Activated effector memory CD4-positive, alpha-beta T cell treated with anti-CD3 and anti-CD28 coated beads, Interleukin-2, amount 50 U/mL, for 16 hours (primary cell): ENCODE measurements at regions not wholly inside any gene's neighbourhood (a gene's known extent, or its start where the extent isn't known, plus 50 kb on each side); places are given as distances from the start of the nearest gene placed in this dataset.
"Not testable (repeated sequence)": the region's sequence is repeated elsewhere in the genome, so short reads cannot be mapped to it uniquely, and the experiment has no call there.

Source experiments
- DNase-seq: peaks from one replicate; pipeline ENCODE4 v3.0.0-alpha.2; 2020

DNA sequence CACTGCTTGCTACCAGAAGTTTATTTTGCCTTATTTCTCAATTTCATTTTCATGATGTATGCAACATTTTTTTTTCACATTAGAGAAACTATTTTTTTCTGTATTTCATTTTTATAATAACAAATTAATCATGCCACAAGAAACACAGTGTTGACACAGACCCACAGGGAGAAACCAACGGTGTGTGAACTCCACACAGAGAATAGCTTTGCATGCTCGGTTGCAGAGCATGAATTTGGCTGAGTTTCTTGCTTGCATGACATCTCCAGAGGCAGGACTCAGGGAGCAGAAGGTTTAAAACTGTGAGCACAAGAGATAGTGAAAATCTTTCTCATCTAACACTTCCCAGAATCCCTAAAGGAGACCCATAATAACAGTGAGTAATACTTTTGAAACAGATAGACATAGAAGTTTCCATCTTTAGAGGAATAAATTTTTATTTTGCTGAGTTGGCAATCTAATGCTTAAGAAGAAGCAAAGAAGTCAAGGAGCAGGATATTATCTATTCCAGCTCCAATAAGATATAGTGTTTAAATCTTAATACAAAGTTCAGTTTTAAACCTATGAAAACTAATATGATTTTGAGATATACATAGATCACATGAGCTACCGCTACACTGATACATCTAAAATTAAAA is 890.9 kb downstream of the MRPL39 start:
- DNase-seq = no peak

DNA sequence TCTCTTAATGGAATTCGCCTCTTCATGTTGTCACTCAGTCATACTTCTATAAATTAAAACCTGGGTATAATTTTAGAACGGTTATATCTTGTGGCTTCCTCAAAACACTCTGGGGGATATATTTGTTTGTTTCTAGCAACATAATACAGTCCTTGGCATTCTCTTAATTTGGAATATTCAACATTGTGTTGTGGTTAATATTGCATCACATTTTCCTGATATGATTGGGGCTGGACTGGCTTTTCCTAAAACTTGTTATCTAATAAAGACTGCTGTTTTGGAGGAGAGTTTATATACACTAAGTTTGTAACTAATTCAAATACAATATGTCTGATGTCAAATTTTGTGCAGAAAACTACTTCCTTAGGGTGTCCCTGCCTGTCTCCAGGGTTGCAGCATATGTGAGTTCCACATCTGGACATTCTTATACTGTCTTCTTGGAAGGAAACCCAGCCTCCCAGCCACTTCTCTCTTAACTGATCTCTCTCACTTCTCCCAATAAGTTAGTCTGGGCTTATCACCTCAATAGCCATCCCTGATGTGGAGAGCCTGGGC is 892.6 kb downstream of the MRPL39 start:
- no peak for DNase-seq

DNA sequence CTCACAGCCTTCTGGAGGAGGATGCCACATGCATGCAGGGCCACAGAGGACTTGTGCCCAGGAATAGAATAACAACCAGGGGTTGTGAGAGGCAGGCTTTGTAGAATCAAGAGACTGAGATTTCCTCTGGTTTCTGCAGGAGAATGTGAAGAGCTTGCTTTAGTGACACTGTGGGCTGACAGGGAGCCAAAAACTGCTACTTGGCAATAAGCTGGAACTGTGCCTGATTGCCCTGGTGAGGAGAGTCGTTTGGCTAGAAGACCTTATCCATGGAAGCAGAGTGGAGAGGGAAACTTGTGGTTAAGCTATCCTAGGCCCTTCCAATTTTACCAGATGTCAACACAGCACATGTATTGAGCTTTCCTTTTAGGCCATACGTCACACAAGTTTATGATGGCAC is 902.1 kb downstream of the MRPL39 start:
- no peak for DNase-seq

DNA sequence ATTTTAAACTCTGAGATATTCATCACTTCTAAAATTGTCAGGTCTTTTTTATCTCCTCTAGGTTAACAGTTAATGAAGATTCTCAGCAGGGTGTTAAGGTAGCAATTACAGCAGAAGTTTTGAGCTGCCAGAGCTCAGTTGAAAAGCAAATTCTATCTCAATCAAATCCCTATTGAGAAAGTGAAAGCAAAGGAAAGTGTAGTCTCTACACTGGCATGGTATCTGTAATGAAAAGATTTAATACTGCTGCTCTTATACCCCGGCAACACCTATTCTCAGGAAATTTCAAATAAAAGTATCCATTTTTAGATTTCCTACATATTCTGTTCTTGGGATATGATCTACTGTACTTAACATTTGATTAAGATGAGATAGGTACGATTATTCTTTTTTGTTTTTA is 913.5 kb downstream of the MRPL39 start:
- no peak for DNase-seq

DNA sequence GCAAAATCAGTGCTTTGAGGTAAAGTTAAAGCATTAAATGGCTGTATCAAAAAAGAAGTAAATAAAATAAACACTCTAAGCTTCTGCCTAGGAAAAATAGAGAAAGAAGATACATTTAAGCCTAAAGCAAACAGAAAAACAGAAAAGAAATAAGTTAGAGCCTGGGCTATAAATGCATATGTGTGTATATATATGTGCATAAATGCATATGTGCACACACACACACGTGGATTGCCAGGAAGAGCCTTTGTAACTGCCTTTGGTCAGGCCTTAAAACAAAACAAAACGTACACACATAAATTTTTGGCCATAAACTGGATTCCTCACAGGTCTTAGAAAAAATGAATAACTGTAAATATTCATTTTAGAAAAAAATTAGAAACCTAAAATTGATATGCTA is 925.8 kb downstream of the MRPL39 start:
- DNase-seq = no peak

DNA sequence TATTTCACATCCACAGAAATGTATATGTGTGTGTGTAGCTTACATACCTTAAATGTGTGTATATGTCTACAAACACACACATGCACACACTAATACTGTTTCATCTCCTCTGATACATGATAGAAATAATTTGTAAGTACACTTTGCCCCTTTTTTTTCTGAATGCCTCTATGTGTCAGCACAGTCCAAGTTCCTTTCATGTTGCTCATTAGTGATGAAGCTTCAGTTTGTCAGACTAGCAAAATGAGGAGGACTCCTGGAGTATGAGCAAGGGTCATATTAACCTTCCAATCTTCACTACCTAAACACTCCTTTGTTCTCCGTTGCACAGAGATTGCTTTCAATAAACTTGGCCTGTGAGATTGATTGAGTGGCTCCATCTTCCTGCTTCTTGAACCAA is 935.4 kb downstream of the MRPL39 start:
- DNase-seq = no peak

DNA sequence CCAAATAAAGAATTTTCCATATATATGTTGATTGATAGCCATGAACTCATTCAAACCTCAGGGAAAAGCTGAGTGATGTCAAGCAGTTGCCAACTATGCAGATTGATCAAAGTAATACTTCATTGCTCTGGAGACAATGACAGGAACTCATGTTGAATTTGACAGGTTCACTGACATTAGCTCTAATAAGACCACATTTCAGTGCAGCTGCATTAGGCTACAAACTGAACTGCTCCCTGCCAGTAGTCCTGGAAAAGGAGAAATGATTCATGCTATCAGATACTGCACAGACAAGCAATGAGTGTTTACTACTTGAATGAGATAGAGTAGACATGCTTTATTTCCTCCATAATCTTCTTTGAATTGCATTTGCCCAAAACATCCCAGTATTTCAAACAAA is 948.4 kb downstream of the MRPL39 start:
- DNase-seq = no peak

DNA sequence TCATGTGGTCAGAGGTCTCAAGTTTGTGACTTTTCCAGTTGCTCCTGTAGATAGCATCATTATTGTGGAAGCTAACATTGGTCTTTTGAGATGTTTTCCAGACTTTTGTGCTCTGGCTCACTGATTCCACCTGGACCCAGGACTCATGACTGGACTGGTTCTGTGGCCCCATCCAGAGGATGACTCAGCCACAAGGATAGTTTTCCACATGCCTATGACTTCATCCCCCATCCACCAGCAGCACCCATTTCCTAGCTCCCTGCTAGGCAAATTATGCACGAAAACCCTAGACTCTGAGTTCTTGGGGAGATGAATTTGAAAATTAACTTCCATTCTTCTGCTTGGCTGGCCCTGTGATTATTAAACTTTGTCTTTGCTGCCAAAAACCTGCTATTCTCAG is 949.3 kb downstream of the MRPL39 start:
- DNase-seq = no peak

DNA sequence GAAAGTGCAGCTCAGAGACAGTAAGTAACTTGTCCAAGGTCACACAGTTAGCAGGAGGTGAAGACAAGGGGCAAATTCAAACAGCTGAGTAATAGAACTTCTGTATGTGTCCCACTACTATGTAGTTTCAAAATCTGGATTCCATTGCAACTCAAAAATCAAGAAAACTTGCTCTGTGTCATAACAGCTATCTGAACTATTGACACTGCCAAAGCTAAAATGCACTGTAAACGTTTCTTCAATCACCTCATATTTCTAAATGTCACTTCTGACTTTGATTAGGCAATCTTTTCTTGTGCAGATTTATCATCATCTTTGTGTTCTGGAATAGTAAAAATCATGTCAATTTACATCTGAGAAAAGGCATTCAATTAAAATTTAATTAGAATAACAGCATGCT is 957.6 kb downstream of the MRPL39 start:
- DNase-seq = no peak

DNA sequence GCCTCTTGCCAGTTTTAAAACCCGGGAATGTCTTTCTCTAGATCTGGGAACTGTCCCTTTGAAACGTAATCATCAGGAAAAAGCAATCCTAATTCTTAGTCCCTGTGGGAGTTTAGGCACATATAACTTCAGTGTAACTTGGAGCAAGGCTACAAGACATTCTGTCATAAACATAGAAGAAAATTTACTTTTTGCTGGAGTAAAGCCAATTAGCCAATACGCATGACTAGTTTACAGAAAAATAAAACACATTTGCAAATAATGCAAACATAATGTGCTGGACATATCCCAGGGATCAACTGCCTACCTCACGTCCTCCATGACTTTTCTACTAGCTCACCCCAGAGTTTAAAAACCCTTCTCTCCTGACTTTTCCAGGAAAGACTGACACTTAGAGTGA is 970.6 kb downstream of the MRPL39 start:
- no peak for DNase-seq

DNA sequence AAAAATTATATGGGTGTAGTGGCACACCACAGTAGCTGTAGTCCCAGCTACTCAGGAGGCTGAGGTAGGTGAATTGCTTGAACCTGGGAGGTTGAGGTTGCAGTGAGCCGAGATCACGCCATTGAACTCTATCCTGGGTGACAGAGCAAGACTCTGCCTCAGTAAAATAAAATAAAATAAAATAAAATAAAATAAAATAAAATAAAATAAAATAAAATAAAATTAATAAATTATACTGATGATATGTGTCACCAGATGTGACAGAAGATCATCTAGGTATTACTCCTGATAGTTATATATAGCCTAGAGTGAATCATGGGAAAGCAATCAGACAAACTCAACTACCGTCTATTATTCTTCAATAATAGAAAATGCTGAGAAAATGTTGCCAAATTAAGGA is 972.5 kb downstream of the MRPL39 start:
- DNase-seq = no peak

DNA sequence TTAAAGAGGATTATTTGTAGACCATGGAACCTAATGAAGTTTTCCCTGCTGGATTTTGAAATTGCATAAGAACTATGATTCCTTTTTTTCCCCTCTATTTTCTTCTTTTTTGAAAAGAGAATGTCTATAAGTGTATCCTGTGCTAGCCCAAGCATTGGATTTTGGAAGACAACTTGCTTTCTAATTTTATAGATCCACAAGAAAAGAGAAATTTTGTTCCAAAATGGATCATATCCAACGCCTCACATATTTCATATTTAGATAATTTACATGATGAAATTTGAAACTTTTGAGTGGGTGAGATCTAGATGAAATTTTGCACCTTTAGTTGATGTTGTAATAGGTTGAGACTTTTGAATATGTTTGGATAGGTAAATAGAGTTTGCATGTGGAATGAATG is 978.7 kb downstream of the MRPL39 start:
- no peak for DNase-seq

DNA sequence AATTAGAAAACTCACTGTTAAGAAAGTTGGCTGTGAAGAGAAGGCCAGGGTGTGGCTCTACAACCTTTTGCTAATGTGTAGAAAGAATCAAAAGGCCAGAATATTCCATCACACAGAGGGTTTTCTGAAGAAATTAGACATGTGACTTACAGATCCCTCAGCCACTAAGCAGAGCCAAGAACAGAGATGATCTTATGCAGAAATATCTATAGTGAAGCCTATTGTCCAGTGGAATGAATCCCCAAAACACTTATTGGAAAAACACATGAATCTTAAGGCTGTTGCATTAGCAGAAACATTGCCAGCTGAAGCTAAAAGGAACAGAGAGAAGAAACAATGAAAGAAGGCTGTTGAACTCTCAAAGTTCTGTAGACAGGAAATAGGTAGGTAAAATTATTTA is 979.2 kb downstream of the MRPL39 start:
- DNase-seq = no peak

DNA sequence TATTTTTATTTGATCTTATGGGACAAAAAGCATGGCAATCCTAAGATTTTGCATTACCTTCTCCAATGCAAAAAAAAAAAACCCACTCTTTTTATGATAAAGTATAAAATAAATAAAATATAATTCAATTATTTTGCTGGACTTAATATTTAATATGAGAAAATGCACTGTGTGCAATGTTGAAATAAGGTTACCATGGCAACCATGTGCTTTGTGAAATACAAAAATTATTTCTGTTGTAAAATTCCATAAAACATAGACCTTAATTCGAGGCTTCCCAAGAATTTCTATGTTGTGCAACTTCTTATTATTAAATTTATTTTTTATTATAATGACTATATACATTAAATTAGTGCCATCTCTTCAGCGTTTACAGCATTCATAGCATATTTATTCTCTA is 989.5 kb downstream of the MRPL39 start:
- no peak for DNase-seq

DNA sequence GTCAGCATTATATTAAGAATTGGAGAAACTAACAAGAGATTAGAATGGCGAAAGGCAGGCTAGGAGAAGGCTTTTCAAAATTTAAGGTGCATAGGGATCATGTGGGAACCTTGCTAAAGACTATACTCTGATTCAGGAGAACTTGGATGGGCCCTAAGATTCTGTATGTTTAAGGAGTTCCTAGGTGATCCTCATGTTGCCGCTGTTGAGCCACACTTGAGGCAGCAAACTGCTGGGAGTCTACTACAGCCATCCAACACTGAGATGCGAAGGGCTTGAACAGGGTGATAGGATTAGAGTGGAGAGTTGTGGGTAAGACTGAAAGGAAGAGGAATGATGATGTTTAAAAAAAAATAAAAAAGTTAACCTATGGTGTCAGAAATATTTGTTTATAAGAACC is 1013.2 kb downstream of the MRPL39 start:
- no peak for DNase-seq

DNA sequence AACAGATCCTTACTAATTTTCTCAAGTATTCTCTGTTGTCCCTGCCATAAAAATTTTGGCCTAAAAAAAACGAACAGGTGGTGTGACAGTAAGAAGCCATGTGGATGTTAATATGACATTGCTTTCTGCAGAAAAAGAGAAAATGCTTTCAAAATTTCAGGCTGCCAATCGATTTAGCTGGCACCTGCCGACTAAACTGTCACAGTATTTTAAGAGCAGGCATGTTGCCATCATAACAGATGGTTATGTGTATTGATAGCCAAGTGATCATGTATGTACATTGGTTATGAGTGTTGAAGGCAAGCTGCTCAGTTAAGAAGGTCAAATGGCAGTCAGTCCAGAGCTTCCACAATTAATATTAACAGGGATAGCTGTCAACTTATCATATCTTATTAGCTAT is 1017.0 kb downstream of the MRPL39 start:
- no peak for DNase-seq

DNA sequence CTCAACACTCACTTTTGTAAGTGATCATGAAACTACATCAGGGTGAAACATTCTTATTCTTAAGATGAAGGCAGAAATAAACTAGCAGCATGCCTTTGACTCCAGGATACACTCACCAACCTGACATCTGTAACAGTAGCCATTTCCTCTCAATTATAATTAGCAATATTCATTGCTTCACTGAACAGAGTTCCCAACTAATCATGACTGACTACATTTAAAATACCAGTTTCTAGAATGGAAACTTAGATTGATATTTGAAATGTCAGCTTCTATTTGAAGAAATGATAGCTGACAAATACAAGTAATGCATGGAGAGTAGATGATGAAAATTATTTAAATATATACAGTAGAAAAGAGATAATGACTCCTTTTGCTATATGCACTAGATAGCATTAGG is 1023.8 kb downstream of the MRPL39 start:
- no peak for DNase-seq

DNA sequence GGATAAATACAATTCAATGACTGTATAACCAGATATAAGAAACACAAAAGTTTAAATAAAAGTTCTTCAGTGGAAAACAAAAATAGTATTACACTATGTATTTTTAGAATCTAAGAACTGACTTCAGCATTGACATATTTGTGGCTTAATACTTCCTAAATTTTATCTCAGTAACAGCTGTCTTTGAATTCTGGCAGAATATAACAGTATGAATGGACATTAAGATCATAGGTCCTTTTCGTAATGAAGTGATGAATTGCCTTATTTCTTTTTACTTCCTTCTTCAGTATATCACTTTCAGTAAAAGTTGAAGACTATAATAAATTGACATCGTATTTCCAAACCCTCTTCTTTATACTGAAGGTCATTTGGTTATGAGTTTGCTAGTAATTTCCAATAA is 1030.0 kb downstream of the MRPL39 start:
- DNase-seq = no peak

DNA sequence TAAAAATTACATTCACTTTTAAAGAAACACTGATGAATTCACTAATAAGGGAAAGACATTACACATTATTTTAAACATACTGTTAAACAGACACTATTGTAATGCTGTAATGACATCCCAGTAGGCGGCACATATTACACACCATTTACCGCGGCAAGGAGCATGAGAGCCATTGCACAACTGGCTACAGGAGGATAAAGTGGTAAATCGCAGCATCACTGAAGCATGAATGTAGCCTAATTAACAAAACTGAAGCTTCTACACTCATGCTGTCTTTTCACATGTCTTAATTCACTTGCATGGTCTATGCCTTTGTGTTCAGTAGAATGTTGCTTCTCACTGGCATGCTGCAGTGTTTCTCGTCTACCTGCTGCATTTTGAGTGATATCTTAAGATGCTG is 1046.0 kb downstream of the MRPL39 start:
- no peak for DNase-seq

DNA sequence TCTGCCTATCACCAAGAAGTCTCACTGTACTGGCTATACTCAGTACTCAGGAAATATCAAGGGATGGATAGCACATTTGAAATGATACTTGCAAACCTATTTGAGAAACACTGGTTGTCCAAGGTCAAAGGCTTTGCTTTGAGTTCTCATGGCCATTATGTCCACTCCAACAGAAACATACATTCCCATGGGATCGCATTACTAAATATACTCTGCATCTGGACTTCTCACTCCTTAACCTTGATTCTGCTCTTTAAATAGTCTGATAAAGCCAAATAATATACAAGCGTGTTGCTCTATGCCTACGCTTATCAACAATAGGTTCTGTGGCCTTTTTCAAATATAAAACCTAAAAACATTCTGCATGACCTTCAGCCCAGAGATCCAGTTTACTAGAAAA is 1054.8 kb downstream of the MRPL39 start:
- DNase-seq = no peak

DNA sequence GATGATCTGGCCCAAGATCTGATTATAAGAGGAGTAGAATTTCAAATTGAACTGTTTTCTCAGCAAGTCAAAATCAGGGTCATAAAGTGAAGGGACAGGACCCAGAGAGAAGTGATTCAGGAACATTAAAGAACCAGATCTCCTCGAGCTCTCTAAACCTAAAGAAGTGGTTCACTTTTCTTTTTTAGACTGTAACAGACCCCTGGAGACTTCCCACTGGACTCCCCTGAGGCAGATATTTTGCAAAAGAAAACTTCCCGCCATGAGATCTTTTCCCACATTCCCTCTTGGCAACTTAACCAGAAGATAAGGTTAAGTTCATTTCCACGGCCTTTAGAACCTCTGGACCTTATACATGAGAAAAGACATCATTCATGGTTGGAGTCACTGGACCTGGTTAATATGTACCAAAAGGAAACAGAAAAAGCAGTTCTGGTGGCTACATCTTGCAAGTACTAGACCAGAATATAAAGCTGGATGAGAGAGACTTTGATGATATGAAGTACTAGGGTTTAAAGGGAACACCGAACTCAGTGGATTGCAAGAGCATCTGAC is 1061.4 kb downstream of the MRPL39 start:
- no peak for DNase-seq

DNA sequence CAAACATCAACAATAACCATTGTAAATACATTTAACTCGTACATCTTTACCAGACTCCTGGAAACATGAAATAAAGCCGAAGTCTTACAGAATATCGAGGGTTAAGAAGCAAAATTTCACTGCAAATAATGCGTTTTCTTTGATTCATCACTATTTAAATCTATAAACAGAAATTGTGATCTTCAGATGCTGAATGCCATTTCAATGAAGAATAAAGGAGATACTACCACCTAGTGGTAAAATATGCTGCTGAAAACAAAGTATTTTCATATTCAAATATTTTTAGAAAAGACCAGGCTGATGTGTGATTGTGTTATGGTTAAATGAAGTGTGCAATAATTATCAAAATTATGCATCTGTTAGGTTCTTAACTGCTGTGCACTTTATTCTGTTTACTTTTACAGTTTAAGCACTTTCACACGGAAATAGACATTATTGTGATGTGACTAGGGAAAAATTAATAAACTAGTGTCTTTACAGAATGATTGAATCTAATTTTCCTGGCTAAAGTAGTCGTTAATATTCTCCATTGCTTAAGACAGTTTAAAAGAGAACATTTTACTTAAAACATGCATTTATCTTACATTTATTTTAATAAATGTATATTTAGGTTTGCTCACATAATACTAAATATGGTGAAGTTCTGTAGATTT is 1093.1 kb downstream of the MRPL39 start:
- no peak for DNase-seq

DNA sequence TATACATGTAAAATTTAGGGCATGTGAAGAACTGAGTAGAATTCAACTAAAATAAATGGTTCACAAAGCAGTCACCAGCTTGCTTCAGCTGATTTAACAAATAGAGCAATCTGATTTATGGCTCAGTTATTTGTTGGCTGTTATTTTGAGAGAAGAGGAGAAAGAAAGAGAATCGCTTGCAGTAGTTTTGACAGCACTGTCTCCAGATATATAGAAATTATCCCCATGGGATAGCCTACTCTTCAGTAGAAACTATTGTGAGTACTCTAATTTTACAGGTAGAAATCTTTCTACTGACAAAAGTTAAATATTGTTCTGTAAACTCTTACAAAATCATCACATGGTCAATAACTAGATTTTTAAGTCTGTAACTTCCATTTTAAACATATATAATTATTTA is 1098.2 kb downstream of the MRPL39 start:
- DNase-seq = no peak

DNA sequence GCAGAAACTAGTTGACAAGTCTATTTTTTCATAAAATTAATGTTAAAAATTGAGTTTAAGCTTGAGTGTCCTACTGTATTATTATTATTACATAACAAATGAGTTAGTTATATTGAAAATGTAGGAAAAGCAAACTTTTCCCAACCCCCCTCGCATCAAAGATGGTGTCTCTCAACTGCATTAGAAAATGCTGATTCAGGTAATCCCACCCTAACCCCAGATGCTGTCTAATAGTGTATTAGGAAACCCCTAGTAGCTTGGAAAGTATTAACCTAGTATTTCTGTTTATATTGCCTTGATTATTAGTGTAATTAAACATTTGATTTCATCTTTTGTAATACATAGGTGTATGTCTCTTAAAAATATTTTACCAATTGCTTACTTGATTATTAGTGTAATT is 1120.3 kb downstream of the MRPL39 start:
- no peak for DNase-seq

DNA sequence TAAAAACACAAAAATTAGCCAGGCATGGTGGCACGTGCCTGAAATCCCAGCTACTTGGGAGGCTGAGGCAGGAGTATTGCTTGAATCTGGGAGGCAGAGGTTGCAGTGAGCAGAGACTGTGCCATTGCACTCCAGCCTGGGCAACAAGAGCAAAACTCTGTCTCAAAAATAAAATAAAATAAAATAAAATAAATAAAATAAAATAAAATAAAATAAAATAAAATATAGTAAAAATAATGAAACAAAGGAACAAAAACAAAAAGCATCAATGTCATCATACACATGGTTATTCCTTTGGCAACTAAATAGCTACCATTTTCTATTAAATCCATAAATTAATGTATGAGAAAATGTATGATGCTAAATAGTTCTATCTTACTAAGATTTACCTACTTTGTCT is 1123.9 kb downstream of the MRPL39 start:
- not testable (repeated sequence) for DNase-seq
